ENCODE measurements at regions not wholly inside any gene's neighbourhood (a gene's known extent, or its start where the extent isn't known, plus 50 kb on each side); places are given as distances from the start of the nearest gene placed in this dataset.
"Not testable (repeated sequence)": the region's sequence is repeated elsewhere in the genome, so short reads cannot be mapped to it uniquely, and the experiment has no call there.

GRCh38 chr7:1301054-1301881 lies 68.6 kb downstream of the UNCX start:
- H3K4me3 ChIP-seq (ENCODE audit: low read depth, low read length) = no peak overlapping the region
- no peaks in the 10 kb centered on the region for H3K36me3 ChIP-seq (ENCODE audit: control insufficient read depth, insufficient read depth, low read length)
- H3K9ac ChIP-seq (ENCODE audit: low read depth, low read length) = no peak overlapping the region
- H3K4me1 ChIP-seq (ENCODE audit: control insufficient read depth, insufficient read depth, low read length) = no peaks in the 10 kb centered on the region
- no peaks in the 10 kb centered on the region for H3K9me3 ChIP-seq (ENCODE audit: control insufficient read depth, insufficient read depth, low read length)
- no peak overlapping the region for H3K27ac ChIP-seq (ENCODE audit: low read depth, low read length)
- H3K27me3 ChIP-seq (ENCODE audit: control insufficient read depth, insufficient read depth, low read length) = no peaks in the 10 kb centered on the region

GRCh38 chr7:1301882-1302251 lies 69.2 kb downstream of the UNCX start:
- Histone ChIP-seq H3K36me3 (ENCODE audit: control insufficient read depth, insufficient read depth, low read length) (no peaks in the 10 kb centered on the region), H3K4me3 (ENCODE audit: low read depth, low read length) (no peak overlapping the region), H3K9me3 (ENCODE audit: control insufficient read depth, insufficient read depth, low read length) (no peaks in the 10 kb centered on the region), H3K27me3 (ENCODE audit: control insufficient read depth, insufficient read depth, low read length) (no peaks in the 10 kb centered on the region), H3K4me1 (ENCODE audit: control insufficient read depth, insufficient read depth, low read length) (no peaks in the 10 kb centered on the region), H3K27ac (ENCODE audit: low read depth, low read length) (no peak overlapping the region), H3K9ac (ENCODE audit: low read depth, low read length) (no peak overlapping the region)

GRCh38 chr7:1302936-1303335 lies 70.3 kb downstream of the UNCX start:
- Histone ChIP-seq H3K4me1 (ENCODE audit: control insufficient read depth, insufficient read depth, low read length) (no peaks in the 10 kb centered on the region), H3K9ac (ENCODE audit: low read depth, low read length) (no peak overlapping the region), H3K9me3 (ENCODE audit: control insufficient read depth, insufficient read depth, low read length) (no peaks in the 10 kb centered on the region), H3K4me3 (ENCODE audit: low read depth, low read length) (no peak overlapping the region), H3K36me3 (ENCODE audit: control insufficient read depth, insufficient read depth, low read length) (no peaks in the 10 kb centered on the region), H3K27me3 (ENCODE audit: control insufficient read depth, insufficient read depth, low read length) (no peaks in the 10 kb centered on the region), H3K27ac (ENCODE audit: low read depth, low read length) (no peak overlapping the region)

- not testable (repeated sequence) for H3K9me3 ChIP-seq (ENCODE audit: control insufficient read depth, insufficient read depth, low read length); H3K4me1 ChIP-seq (ENCODE audit: control insufficient read depth, insufficient read depth, low read length); H3K27me3 ChIP-seq (ENCODE audit: control insufficient read depth, insufficient read depth, low read length); H3K4me3 ChIP-seq (ENCODE audit: low read depth, low read length); H3K9ac ChIP-seq (ENCODE audit: low read depth, low read length); H3K27ac ChIP-seq (ENCODE audit: low read depth, low read length); H3K36me3 ChIP-seq (ENCODE audit: control insufficient read depth, insufficient read depth, low read length)
Observed at GRCh38 chr7:1304011-1304410, 71.3 kb downstream of the UNCX start.

- H3K4me3 ChIP-seq (ENCODE audit: low read depth, low read length) = no peak overlapping the region
- H3K36me3 ChIP-seq (ENCODE audit: control insufficient read depth, insufficient read depth, low read length) = no peaks in the 10 kb centered on the region
- H3K4me1 ChIP-seq (ENCODE audit: control insufficient read depth, insufficient read depth, low read length) = no peaks in the 10 kb centered on the region
- H3K27ac ChIP-seq (ENCODE audit: low read depth, low read length) = no peak overlapping the region
- no peak overlapping the region for H3K9ac ChIP-seq (ENCODE audit: low read depth, low read length)
- no peaks in the 10 kb centered on the region for H3K27me3 ChIP-seq (ENCODE audit: control insufficient read depth, insufficient read depth, low read length)
- no peaks in the 10 kb centered on the region for H3K9me3 ChIP-seq (ENCODE audit: control insufficient read depth, insufficient read depth, low read length)
Observed at GRCh38 chr7:1305873-1306272, 73.2 kb downstream of the UNCX start.

GRCh38 chr7:1307828-1308227 lies 75.2 kb downstream of the UNCX start:
- no peaks in the 10 kb centered on the region for H3K4me1 ChIP-seq (ENCODE audit: control insufficient read depth, insufficient read depth, low read length)
- H3K27me3 ChIP-seq (ENCODE audit: control insufficient read depth, insufficient read depth, low read length) = no peaks in the 10 kb centered on the region
- no peaks in the 10 kb centered on the region for H3K9me3 ChIP-seq (ENCODE audit: control insufficient read depth, insufficient read depth, low read length)
- no peak overlapping the region for H3K27ac ChIP-seq (ENCODE audit: low read depth, low read length)
- H3K9ac ChIP-seq (ENCODE audit: low read depth, low read length) = no peak overlapping the region
- no peaks in the 10 kb centered on the region for H3K36me3 ChIP-seq (ENCODE audit: control insufficient read depth, insufficient read depth, low read length)
- no peak overlapping the region for H3K4me3 ChIP-seq (ENCODE audit: low read depth, low read length)

GRCh38 chr7:1309290-1309689 lies 76.6 kb downstream of the UNCX start:
- no peaks in the 10 kb centered on the region for H3K36me3 ChIP-seq (ENCODE audit: control insufficient read depth, insufficient read depth, low read length)
- H3K4me3 ChIP-seq (ENCODE audit: low read depth, low read length) = no peak overlapping the region
- no peaks in the 10 kb centered on the region for H3K27me3 ChIP-seq (ENCODE audit: control insufficient read depth, insufficient read depth, low read length)
- no peak overlapping the region for H3K9ac ChIP-seq (ENCODE audit: low read depth, low read length)
- no peaks in the 10 kb centered on the region for H3K4me1 ChIP-seq (ENCODE audit: control insufficient read depth, insufficient read depth, low read length)
- H3K27ac ChIP-seq (ENCODE audit: low read depth, low read length) = no peak overlapping the region
- H3K9me3 ChIP-seq (ENCODE audit: control insufficient read depth, insufficient read depth, low read length) = no peaks in the 10 kb centered on the region

GRCh38 chr7:1309996-1310395 lies 77.3 kb downstream of the UNCX start:
- Histone ChIP-seq H3K36me3 (ENCODE audit: control insufficient read depth, insufficient read depth, low read length) (no peaks in the 10 kb centered on the region), H3K9me3 (ENCODE audit: control insufficient read depth, insufficient read depth, low read length) (no peaks in the 10 kb centered on the region), H3K4me3 (ENCODE audit: low read depth, low read length) (no peak overlapping the region), H3K27ac (ENCODE audit: low read depth, low read length) (no peak overlapping the region), H3K9ac (ENCODE audit: low read depth, low read length) (no peak overlapping the region), H3K4me1 (ENCODE audit: control insufficient read depth, insufficient read depth, low read length) (no peaks in the 10 kb centered on the region), H3K27me3 (ENCODE audit: control insufficient read depth, insufficient read depth, low read length) (no peaks in the 10 kb centered on the region)

- no peak overlapping the region for H3K27ac ChIP-seq (ENCODE audit: low read depth, low read length)
- no peaks in the 10 kb centered on the region for H3K36me3 ChIP-seq (ENCODE audit: control insufficient read depth, insufficient read depth, low read length)
- no peak overlapping the region for H3K4me3 ChIP-seq (ENCODE audit: low read depth, low read length)
- no peak overlapping the region for H3K9ac ChIP-seq (ENCODE audit: low read depth, low read length)
- no peaks in the 10 kb centered on the region for H3K4me1 ChIP-seq (ENCODE audit: control insufficient read depth, insufficient read depth, low read length)
- H3K9me3 ChIP-seq (ENCODE audit: control insufficient read depth, insufficient read depth, low read length) = no peaks in the 10 kb centered on the region
- no peaks in the 10 kb centered on the region for H3K27me3 ChIP-seq (ENCODE audit: control insufficient read depth, insufficient read depth, low read length)
Observed at GRCh38 chr7:1310936-1311335, 78.3 kb downstream of the UNCX start.

GRCh38 chr7:1311406-1312135 lies 78.9 kb downstream of the UNCX start:
- H3K27me3 ChIP-seq (ENCODE audit: control insufficient read depth, insufficient read depth, low read length) = no peaks in the 10 kb centered on the region
- no peak overlapping the region for H3K9ac ChIP-seq (ENCODE audit: low read depth, low read length)
- no peaks in the 10 kb centered on the region for H3K4me1 ChIP-seq (ENCODE audit: control insufficient read depth, insufficient read depth, low read length)
- no peaks in the 10 kb centered on the region for H3K36me3 ChIP-seq (ENCODE audit: control insufficient read depth, insufficient read depth, low read length)
- H3K9me3 ChIP-seq (ENCODE audit: control insufficient read depth, insufficient read depth, low read length) = no peaks in the 10 kb centered on the region
- no peak overlapping the region for H3K27ac ChIP-seq (ENCODE audit: low read depth, low read length)
- no peak overlapping the region for H3K4me3 ChIP-seq (ENCODE audit: low read depth, low read length)

All from HUES48 (cell line).